NB4 (cell line): ENCODE measurements at regions not wholly inside any gene's neighbourhood (a gene's known extent, or its start where the extent isn't known, plus 50 kb on each side); places are given as distances from the start of the nearest gene placed in this dataset.
A peak's percentile ranks its signal among the peaks of the same experiment; 100 is the strongest.

Experiments used
- DNase-seq: peaks from one replicate; pipeline ENCODE4 v3.0.0; 2010; ENCODE audit warnings: low read depth
- H3K4me3 ChIP-seq: one replicate; pipeline ENCODE4 v1.5.1; 2011; ENCODE audit warnings: mild to moderate bottlenecking, low read depth, low read length, moderate library complexity
- CTCF ChIP-seq: IDR thresholded peaks from one replicate; pipeline ENCODE4 v1.5.1; 2012; ENCODE audit warnings: low read depth, low read length
- MAX ChIP-seq: IDR thresholded peaks from 2 replicates; pipeline ENCODE4 v1.6.1; 2011; ENCODE audit warnings: low read depth, low read length
- MYC ChIP-seq: IDR thresholded peaks from 2 replicates; pipeline ENCODE4 v1.6.1; 2011; ENCODE audit warnings: low read depth, low read length
- POLR2A ChIP-seq: IDR thresholded peaks from 2 replicates; pipeline ENCODE4 v1.6.1; 2011; ENCODE audit warnings: mild to moderate bottlenecking; ENCODE audit not compliant: insufficient read length; ENCODE audit errors: extremely low read depth

- peak; percentile 86 for DNase-seq
- H3K4me3 ChIP-seq: peak overlapping the region; percentile 54
- TF ChIP-seq POLR2A: no peak
- no peak for TF ChIP-seq CTCF
Measured at GRCh38 chr5:14011089-14012020, 66.9 kb upstream of the DNAH5 start.

GRCh38 chr5:14009575-14009974, 65.1 kb upstream of the DNAH5 start:
- DNase-seq: no peak
- TF ChIP-seq MYC (no peak), CTCF (no peak), POLR2A (no peak), MAX (no peak)
- H3K4me3 ChIP-seq: no peak overlapping the region

- H3K4me3 ChIP-seq: no peak overlapping the region
- DNase-seq: no peak
- no peak for TF ChIP-seq MAX
- TF ChIP-seq POLR2A: no peak
- no peak for TF ChIP-seq MYC
- no peak for TF ChIP-seq CTCF
Measured at GRCh38 chr5:14008819-14009311, 64.4 kb upstream of the DNAH5 start.

GRCh38 chr5:14006823-14007520, 62.5 kb upstream of the DNAH5 start:
- H3K4me3 ChIP-seq: no peak overlapping the region
- no peak for DNase-seq
- TF ChIP-seq MAX (no peak), MYC (no peak), CTCF (no peak), POLR2A (no peak)

GRCh38 chr5:14004598-14005394, 60.3 kb upstream of the DNAH5 start:
- TF ChIP-seq CTCF: no peak
- TF ChIP-seq MYC: no peak
- no peak for TF ChIP-seq MAX
- no peak overlapping the region for H3K4me3 ChIP-seq
- DNase-seq: no peak
